ENCODE measurements at regions not wholly inside any gene's neighbourhood (a gene's known extent, or its start where the extent isn't known, plus 50 kb on each side); places are given as distances from the start of the nearest gene placed in this dataset.

DNA sequence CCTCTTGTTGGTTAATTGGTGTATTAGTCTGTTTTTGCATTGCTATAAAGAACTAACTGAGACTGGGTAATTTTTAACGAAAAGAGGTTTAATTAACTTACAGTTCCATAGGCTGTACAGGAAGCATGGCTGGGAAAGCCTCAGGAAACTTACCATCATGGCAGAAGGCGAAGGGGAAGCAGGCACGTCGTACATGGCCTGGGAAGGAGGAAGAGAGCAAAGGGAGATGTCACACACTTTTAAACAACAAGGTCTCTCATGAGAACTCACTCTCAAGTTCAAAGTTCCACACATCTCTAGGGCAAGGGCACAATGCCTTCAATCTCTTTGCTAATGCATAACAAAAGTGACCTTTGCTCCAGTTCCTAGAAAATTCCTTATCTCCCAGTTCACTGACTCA, 125.0 kb upstream of the IRX5 start:
- peaks cover 6% of the 10 kb centered on the region for H3K27me3 Mint-ChIP-seq (ENCODE audit: low read depth)
- H3K36me3 Mint-ChIP-seq (ENCODE audit: low read depth) = peaks cover 2% of the 10 kb centered on the region
- peaks cover 5% of the 10 kb centered on the region for H3K4me1 Mint-ChIP-seq
- no peak overlapping the region for H3K27ac Mint-ChIP-seq (ENCODE audit: unreplicated experiment)
- DNase-seq (ENCODE audit: low read depth, low spot score) = no peak
- TF ChIP-seq, protein P1, sequence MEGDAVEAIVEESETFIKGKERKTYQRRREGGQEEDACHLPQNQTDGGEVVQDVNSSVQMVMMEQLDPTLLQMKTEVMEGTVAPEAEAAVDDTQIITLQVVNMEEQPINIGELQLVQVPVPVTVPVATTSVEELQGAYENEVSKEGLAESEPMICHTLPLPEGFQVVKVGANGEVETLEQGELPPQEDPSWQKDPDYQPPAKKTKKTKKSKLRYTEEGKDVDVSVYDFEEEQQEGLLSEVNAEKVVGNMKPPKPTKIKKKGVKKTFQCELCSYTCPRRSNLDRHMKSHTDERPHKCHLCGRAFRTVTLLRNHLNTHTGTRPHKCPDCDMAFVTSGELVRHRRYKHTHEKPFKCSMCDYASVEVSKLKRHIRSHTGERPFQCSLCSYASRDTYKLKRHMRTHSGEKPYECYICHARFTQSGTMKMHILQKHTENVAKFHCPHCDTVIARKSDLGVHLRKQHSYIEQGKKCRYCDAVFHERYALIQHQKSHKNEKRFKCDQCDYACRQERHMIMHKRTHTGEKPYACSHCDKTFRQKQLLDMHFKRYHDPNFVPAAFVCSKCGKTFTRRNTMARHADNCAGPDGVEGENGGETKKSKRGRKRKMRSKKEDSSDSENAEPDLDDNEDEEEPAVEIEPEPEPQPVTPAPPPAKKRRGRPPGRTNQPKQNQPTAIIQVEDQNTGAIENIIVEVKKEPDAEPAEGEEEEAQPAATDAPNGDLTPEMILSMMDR (conservative IDR thresholded peaks at IDR 0.05) = no peak
- no peaks in the 10 kb centered on the region for H3K9me3 Mint-ChIP-seq
- H3K4me3 Mint-ChIP-seq = no peak overlapping the region

DNA sequence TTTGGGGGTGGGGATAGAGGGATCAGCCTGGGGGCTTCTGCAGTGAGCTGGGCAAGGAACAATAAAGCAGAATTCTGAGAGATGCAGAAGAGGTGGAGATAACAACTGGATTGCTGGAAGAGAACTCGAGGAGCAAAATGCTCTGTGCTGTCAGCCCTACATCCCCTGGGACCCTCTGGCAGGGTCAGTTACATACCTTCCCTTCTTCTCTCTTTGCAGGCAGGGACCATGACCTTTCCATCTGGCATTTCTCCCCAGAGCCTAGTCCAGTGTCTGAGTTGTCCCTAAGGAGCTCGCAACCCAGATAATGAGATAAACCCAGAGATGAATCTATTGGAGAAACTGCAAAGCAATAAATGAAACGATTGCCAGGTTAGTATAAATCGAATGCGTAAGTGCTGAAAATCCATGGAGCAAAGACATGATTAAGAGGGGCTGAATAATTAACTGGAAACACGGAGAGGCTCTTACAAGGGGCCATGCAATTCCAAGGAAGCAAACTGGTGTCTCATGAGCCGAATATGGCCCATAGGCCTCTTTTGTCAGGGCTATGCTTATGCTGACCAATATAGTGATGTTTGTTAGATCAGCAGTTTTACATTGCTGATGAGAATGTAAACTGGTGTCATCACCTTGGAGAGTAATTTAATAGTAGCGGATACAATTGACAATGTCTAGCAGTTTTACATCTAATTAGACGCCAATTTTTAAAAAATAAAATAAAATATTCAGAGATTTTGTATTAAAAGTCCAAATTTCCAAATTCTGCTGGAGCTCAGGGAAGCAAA, 129.4 kb upstream of the IRX5 start:
- no peak overlapping the region for H3K4me3 Mint-ChIP-seq
- no peak overlapping the region for H3K27ac Mint-ChIP-seq (ENCODE audit: unreplicated experiment)
- no peaks in the 10 kb centered on the region for H3K27me3 Mint-ChIP-seq (ENCODE audit: low read depth)
- peaks cover 5% of the 10 kb centered on the region for H3K4me1 Mint-ChIP-seq
- H3K36me3 Mint-ChIP-seq (ENCODE audit: low read depth) = peaks cover 2% of the 10 kb centered on the region
- TF ChIP-seq, protein P1 (conservative IDR thresholded peaks at IDR 0.05) = no peak
- no peak for DNase-seq (ENCODE audit: low read depth, low spot score)
- H3K9me3 Mint-ChIP-seq = peaks cover 3% of the 10 kb centered on the region

DNA sequence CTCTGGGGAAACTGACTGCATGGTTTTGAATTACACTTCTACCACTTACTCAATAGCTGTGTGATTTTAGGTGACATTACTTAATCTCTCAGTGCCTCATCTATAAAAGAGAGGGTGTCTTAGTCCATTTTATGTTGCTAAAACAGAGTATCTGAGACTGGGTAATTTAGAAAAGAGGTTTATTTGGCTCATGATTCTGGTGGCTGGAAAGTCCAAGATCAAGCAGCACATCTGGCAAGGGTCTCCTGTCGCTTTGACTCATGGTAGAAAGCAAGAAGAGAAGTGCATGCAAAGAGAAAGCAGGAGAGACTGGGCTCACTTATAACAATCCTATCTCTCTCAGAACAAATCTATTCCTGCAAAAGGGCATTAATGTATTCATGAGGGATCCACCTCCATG, 132.4 kb upstream of the IRX5 start:
- no peaks in the 10 kb centered on the region for H3K4me1 Mint-ChIP-seq
- H3K36me3 Mint-ChIP-seq (ENCODE audit: low read depth) = peaks cover 2% of the 10 kb centered on the region
- DNase-seq (ENCODE audit: low read depth, low spot score) = no peak
- peaks cover 3% of the 10 kb centered on the region for H3K9me3 Mint-ChIP-seq
- no peak overlapping the region for H3K27ac Mint-ChIP-seq (ENCODE audit: unreplicated experiment)
- TF ChIP-seq, protein P1 (conservative IDR thresholded peaks at IDR 0.05) = no peak
- H3K27me3 Mint-ChIP-seq (ENCODE audit: low read depth) = no peaks in the 10 kb centered on the region
- H3K4me3 Mint-ChIP-seq = no peak overlapping the region

DNA sequence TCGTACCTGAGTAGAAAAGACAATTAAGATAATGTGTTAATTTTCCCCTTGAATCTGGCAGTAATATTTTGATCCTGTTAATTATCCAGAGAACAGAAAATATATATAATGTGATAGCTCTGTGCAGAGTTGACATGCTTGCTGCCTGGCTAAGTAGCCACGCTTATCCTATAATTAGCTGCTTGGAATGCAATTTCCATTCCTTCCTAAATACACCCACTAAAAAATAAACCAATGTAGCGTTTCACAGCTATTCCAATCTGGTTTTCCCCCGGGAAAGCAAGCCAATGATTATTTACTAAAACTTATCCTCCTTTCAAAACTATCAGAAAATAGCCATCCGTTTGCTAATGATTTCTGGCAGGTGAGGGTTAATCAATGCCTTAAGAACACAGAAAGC, 134.5 kb upstream of the IRX5 start:
- Mint-ChIP-seq H3K36me3 (ENCODE audit: low read depth) (no peaks in the 10 kb centered on the region), H3K9me3 (peaks cover 3% of the 10 kb centered on the region), H3K27ac (ENCODE audit: unreplicated experiment) (no peak overlapping the region), H3K4me1 (no peaks in the 10 kb centered on the region), H3K4me3 (no peak overlapping the region), H3K27me3 (ENCODE audit: low read depth) (no peaks in the 10 kb centered on the region)
- DNase-seq (ENCODE audit: low read depth, low spot score) = no peak
- TF ChIP-seq, protein P1 (conservative IDR thresholded peaks at IDR 0.05) = no peak

DNA sequence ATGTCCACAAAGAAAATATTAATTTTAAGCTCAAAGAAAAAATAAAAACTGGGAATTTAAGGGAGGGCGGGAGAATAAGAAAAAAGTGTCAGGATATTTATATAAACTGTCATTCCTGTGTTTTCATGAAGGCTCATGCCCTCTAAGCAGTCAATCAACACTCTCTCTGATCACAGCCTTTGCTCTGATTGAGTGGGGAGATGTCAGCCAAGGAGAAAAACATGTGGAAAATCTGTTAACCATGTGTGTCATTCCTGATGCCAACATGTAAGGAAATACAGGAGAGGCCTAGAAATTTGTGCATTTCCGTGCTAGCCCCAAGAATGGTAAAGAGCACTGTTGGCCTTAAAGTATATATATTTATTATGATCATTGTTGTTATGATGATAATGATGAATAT, 137.9 kb upstream of the IRX5 start:
- Mint-ChIP-seq H3K27ac (ENCODE audit: unreplicated experiment) (no peak overlapping the region), H3K4me1 (no peaks in the 10 kb centered on the region), H3K36me3 (ENCODE audit: low read depth) (no peaks in the 10 kb centered on the region), H3K9me3 (no peaks in the 10 kb centered on the region), H3K4me3 (no peak overlapping the region), H3K27me3 (ENCODE audit: low read depth) (no peaks in the 10 kb centered on the region)
- TF ChIP-seq, protein P1 (conservative IDR thresholded peaks at IDR 0.05) = no peak
- no peak for DNase-seq (ENCODE audit: low read depth, low spot score)

Data from neural crest cell (in vitro differentiated cells).